H9 (cell line): ENCODE measurements at regions not wholly inside any gene's neighbourhood (a gene's known extent, or its start where the extent isn't known, plus 50 kb on each side); places are given as distances from the start of the nearest gene placed in this dataset.

Experiments
- DNase-seq: peaks from one replicate; pipeline ENCODE4 v3.0.0-alpha.2; 2017
- H2AFZ ChIP-seq: one replicate; pipeline ENCODE4 v1.6.1; 2013; ENCODE audit warnings: mild to moderate bottlenecking, low read length, control low read depth, moderate library complexity
- H2AK5ac ChIP-seq: 2 replicates; pipeline ENCODE4 v1.6.1; 2013; ENCODE audit warnings: low read length, control low read depth, mixed read lengths; ENCODE audit not compliant: insufficient read length
- H2BK120ac ChIP-seq: one replicate; pipeline ENCODE4 v1.6.1; 2013; ENCODE audit warnings: low read depth, mild to moderate bottlenecking, low read length, control low read depth, inconsistent platforms; ENCODE audit not compliant: poor library complexity, severe bottlenecking
- H2BK12ac ChIP-seq: 2 replicates; pipeline ENCODE4 v1.6.1; 2013; ENCODE audit warnings: low read length, control low read depth, mixed read lengths, low read depth; ENCODE audit not compliant: insufficient read length
- H2BK15ac ChIP-seq: 2 replicates; pipeline ENCODE4 v1.6.1; 2013; ENCODE audit warnings: low read depth, low read length, control low read depth
- H2BK20ac ChIP-seq: one replicate; pipeline ENCODE4 v1.6.1; 2013; ENCODE audit warnings: low read depth, mild to moderate bottlenecking, low read length, control low read depth, inconsistent platforms; ENCODE audit not compliant: poor library complexity, severe bottlenecking
- H2BK5ac ChIP-seq: 2 replicates; pipeline ENCODE4 v1.6.1; 2013; ENCODE audit warnings: low read length, control low read depth, mixed read lengths; ENCODE audit not compliant: insufficient read length
- H3K14ac ChIP-seq: 2 replicates; pipeline ENCODE4 v1.6.1; 2013; ENCODE audit warnings: low read length, control low read depth; ENCODE audit not compliant: insufficient read depth
- H3K18ac ChIP-seq: 2 replicates; pipeline ENCODE4 v1.6.1; 2013; ENCODE audit warnings: low read depth, mild to moderate bottlenecking, mixed read lengths, low read length, control low read depth; ENCODE audit not compliant: insufficient read length
- H3K23ac ChIP-seq: 2 replicates; pipeline ENCODE4 v1.6.1; 2013; ENCODE audit warnings: low read length, control low read depth, mixed read lengths, low read depth; ENCODE audit not compliant: insufficient read length
- H3K23me2 ChIP-seq: 2 replicates; pipeline ENCODE4 v1.6.1; 2013; ENCODE audit warnings: low read depth, mild to moderate bottlenecking, mixed read lengths, low read length, control low read depth; ENCODE audit not compliant: insufficient read length, poor library complexity, severe bottlenecking
- H3K27ac ChIP-seq: 2 replicates; pipeline ENCODE4 v1.5.1; 2013; ENCODE audit warnings: low read length, control low read depth, mixed read lengths, low read depth; ENCODE audit not compliant: insufficient read length
- H3K27me3 ChIP-seq: 2 replicates; pipeline ENCODE4 v1.6.1; 2013; ENCODE audit warnings: low read length, control low read depth, inconsistent platforms; ENCODE audit not compliant: insufficient read depth
- H3K4ac ChIP-seq: 2 replicates; pipeline ENCODE4 v1.6.1; 2013; ENCODE audit warnings: low read depth, mild to moderate bottlenecking, control low read depth, inconsistent platforms, low read length, moderate library complexity
- H3K4me1 ChIP-seq: 2 replicates; pipeline ENCODE4 v1.6.1; 2013; ENCODE audit warnings: low read length, control low read depth, inconsistent platforms; ENCODE audit not compliant: insufficient read depth
- H3K4me2 ChIP-seq: 2 replicates; pipeline ENCODE4 v1.6.1; 2013; ENCODE audit warnings: low read length, control low read depth, mixed read lengths; ENCODE audit not compliant: insufficient read length, insufficient read depth
- H3K56ac ChIP-seq: 2 replicates; pipeline ENCODE4 v1.6.1; 2013; ENCODE audit warnings: low read depth, mild to moderate bottlenecking, mixed read lengths, low read length, control low read depth; ENCODE audit not compliant: insufficient read length
- H3K79me1 ChIP-seq: 2 replicates; pipeline ENCODE4 v1.6.1; 2013; ENCODE audit warnings: low read depth, mild to moderate bottlenecking, moderate library complexity, low read length, control low read depth, inconsistent platforms; ENCODE audit not compliant: insufficient read depth, poor library complexity, severe bottlenecking
- H3K79me2 ChIP-seq: 2 replicates; pipeline ENCODE4 v1.6.1; 2013; ENCODE audit warnings: low read length, control low read depth, inconsistent platforms; ENCODE audit not compliant: insufficient read depth
- H3K9ac ChIP-seq: 2 replicates; pipeline ENCODE4 v1.6.1; 2013; ENCODE audit warnings: low read length, control low read depth, mixed read lengths; ENCODE audit not compliant: insufficient read length; ENCODE audit errors: extremely low read depth
- H3K9me3 ChIP-seq: one replicate; pipeline ENCODE4 v1.6.1; 2013; ENCODE audit warnings: low read depth, low read length, inconsistent platforms; ENCODE audit not compliant: control insufficient read depth
- H3T11ph ChIP-seq: one replicate; pipeline ENCODE4 v1.6.1; 2013; ENCODE audit warnings: mild to moderate bottlenecking, low read length, control low read depth, inconsistent platforms
- H4K20me1 ChIP-seq: one replicate; pipeline ENCODE4 v1.6.1; 2013; ENCODE audit not compliant: control insufficient read depth, insufficient read length, insufficient read depth
- H4K5ac ChIP-seq: 2 replicates; pipeline ENCODE4 v1.6.1; 2013; ENCODE audit warnings: low read depth, mild to moderate bottlenecking, mixed read lengths, low read length, control low read depth; ENCODE audit not compliant: insufficient read length
- H4K8ac ChIP-seq: replicated peaks from 2 replicates; pipeline ENCODE4 v1.6.1; 2013; ENCODE audit warnings: low read length, control low read depth, mixed read lengths, low read depth; ENCODE audit not compliant: insufficient read length
- H4K91ac ChIP-seq: 2 replicates; pipeline ENCODE4 v1.6.1; 2013; ENCODE audit warnings: low read depth, mild to moderate bottlenecking, moderate library complexity, mixed read lengths, low read length, control low read depth; ENCODE audit not compliant: insufficient read length
- H3K27ac Mint-ChIP-seq, 3 experiments: 2 replicates in 2 of 3; 3 replicates in 1 of 3; pipeline ENCODE4 v1.8.0; 2020 to 2021; ENCODE audit warnings: mixed read lengths in 3 of 3, mild to moderate bottlenecking in 1 of 3, moderate library complexity in 1 of 3
- H3K27me3 Mint-ChIP-seq: 2 replicates; pipeline ENCODE4 v1.8.0; 2021; ENCODE audit warnings: low read depth, mild to moderate bottlenecking, moderate library complexity, mixed read lengths
- H3K36me3 Mint-ChIP-seq, 3 experiments: 2 replicates in 2 of 3; 3 replicates in 1 of 3; pipeline ENCODE4 v1.8.0; 2020 to 2021; ENCODE audit warnings: low read depth in 3 of 3, mixed read lengths in 3 of 3; ENCODE audit not compliant: insufficient read depth in 1 of 3
- H3K4me1 Mint-ChIP-seq, 2 experiments: 2 replicates each; pipeline ENCODE4 v1.8.0; 2020; ENCODE audit warnings: mixed read lengths in 2 of 2
- H3K4me3 Mint-ChIP-seq, 2 experiments: 2 replicates in 1 of 2; 3 replicates in 1 of 2; pipeline ENCODE4 v1.8.0; 2020 to 2021; ENCODE audit warnings: mild to moderate bottlenecking in 2 of 2, mixed read lengths in 2 of 2, moderate library complexity in 1 of 2
- H3K9me3 Mint-ChIP-seq, 2 experiments: 2 replicates in 1 of 2; 3 replicates in 1 of 2; pipeline ENCODE4 v1.8.0; 2020; ENCODE audit warnings: mild to moderate bottlenecking in 2 of 2, mixed read lengths in 2 of 2, moderate library complexity in 1 of 2
- TF ChIP-seq, protein P1 (sequence below): fragments of 200-600 bp; sonication (generic); conservative IDR thresholded peaks from 3 replicates; pipeline ENCODE4 v1.8.0; 2021; ENCODE audit warnings: antibody characterized with exemption, mild to moderate bottlenecking

- Histone ChIP-seq H3K4ac (no peak overlapping the region), H3K27ac (no peak overlapping the region), H4K91ac (no peak overlapping the region), H2BK120ac (no peak overlapping the region), H3K23ac (no peak overlapping the region), H4K8ac (no peak overlapping the region), H3T11ph (no peak overlapping the region), H3K79me2 (no peaks in the 10 kb centered on the region), H2BK15ac (no peak overlapping the region), H3K14ac (no peak overlapping the region), H2AK5ac (no peak overlapping the region), H2BK5ac (no peak overlapping the region), H2BK20ac (no peak overlapping the region), H4K20me1 (no peaks in the 10 kb centered on the region), H3K56ac (no peak overlapping the region), H3K9ac (no peak overlapping the region), H3K23me2 (no peaks in the 10 kb centered on the region), H3K18ac (no peak overlapping the region), H3K27me3 (no peaks in the 10 kb centered on the region), H3K4me2 (no peak overlapping the region), H2BK12ac (no peak overlapping the region), H3K9me3 (peaks cover 6% of the 10 kb centered on the region), H4K5ac (no peak overlapping the region), H3K4me1 (no peaks in the 10 kb centered on the region; the same call in 1 of the 2 replicates), H2AFZ (no peak overlapping the region), H3K79me1 (no peaks in the 10 kb centered on the region)
- Mint-ChIP-seq H3K27me3 (no peaks in the 10 kb centered on the region), H3K4me3 (no peak overlapping the region), H3K4me1 (no peaks in the 10 kb centered on the region), H3K27ac (no peak overlapping the region), H3K9me3 (peaks cover 12 to 20% of the 10 kb centered on the region in 2 experiments), H3K36me3 (peaks cover 5 to 21% (median 8%) of the 10 kb centered on the region in 3 experiments)
- TF ChIP-seq, protein P1, sequence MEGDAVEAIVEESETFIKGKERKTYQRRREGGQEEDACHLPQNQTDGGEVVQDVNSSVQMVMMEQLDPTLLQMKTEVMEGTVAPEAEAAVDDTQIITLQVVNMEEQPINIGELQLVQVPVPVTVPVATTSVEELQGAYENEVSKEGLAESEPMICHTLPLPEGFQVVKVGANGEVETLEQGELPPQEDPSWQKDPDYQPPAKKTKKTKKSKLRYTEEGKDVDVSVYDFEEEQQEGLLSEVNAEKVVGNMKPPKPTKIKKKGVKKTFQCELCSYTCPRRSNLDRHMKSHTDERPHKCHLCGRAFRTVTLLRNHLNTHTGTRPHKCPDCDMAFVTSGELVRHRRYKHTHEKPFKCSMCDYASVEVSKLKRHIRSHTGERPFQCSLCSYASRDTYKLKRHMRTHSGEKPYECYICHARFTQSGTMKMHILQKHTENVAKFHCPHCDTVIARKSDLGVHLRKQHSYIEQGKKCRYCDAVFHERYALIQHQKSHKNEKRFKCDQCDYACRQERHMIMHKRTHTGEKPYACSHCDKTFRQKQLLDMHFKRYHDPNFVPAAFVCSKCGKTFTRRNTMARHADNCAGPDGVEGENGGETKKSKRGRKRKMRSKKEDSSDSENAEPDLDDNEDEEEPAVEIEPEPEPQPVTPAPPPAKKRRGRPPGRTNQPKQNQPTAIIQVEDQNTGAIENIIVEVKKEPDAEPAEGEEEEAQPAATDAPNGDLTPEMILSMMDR: no peak
- DNase-seq: no peak
Observed at GRCh38 chr11:26112264-26112663, 219.7 kb upstream of the ANO3 start.
